DMS114 treated with DMSO at 0.1 percent for 48 hours (cell line): ENCODE measurements at regions not wholly inside any gene's neighbourhood (a gene's known extent, or its start where the extent isn't known, plus 50 kb on each side); places are given as distances from the start of the nearest gene placed in this dataset.

Experiments
- DNase-seq: peaks from one replicate; lab custom pipeline; 2025; ENCODE audit not compliant: unreplicated experiment; lab: John Stamatoyannopoulos, UW

GRCh38 chr5:149441986-149442385, 62.9 kb upstream of the IL17B start:
- no peak for DNase-seq

GRCh38 chr5:149441194-149441753, 62.2 kb upstream of the IL17B start:
- no peak for DNase-seq

- DNase-seq = no peak
Measured at GRCh38 chr5:149439899-149440542, 60.9 kb upstream of the IL17B start.

GRCh38 chr5:149438711-149439132, 59.6 kb upstream of the IL17B start:
- no peak for DNase-seq

- DNase-seq = no peak
Measured at GRCh38 chr5:149438281-149438680, 59.2 kb upstream of the IL17B start.

- DNase-seq = no peak
Measured at GRCh38 chr5:149437391-149438040, 58.4 kb upstream of the IL17B start.

GRCh38 chr5:149435660-149436059, 56.6 kb upstream of the IL17B start:
- no peak for DNase-seq

- DNase-seq = no peak
Measured at GRCh38 chr5:149435015-149435376, 55.9 kb upstream of the IL17B start.

- DNase-seq = peak; percentile 35
Measured at GRCh38 chr5:149434162-149435014, 55.3 kb upstream of the IL17B start.

- no peak for DNase-seq
Measured at GRCh38 chr5:149433524-149434131, 54.5 kb upstream of the IL17B start.

GRCh38 chr5:149432911-149433401, 53.9 kb upstream of the IL17B start:
- no peak for DNase-seq

GRCh38 chr5:149432376-149432775, 53.3 kb upstream of the IL17B start:
- DNase-seq = no peak

GRCh38 chr5:149429839-149430721, 51.0 kb upstream of the IL17B start:
- no peak for DNase-seq
